Neural progenitor cell (in vitro differentiated cells): ENCODE measurements at regions not wholly inside any gene's neighbourhood (a gene's known extent, or its start where the extent isn't known, plus 50 kb on each side); places are given as distances from the start of the nearest gene placed in this dataset.

Experiments
- DNase-seq: peaks from one replicate; pipeline ENCODE4 v3.0.0-alpha.2; 2016; ENCODE audit warnings: low spot score
- H2AFZ ChIP-seq: fragments of 200-600 bp; sonication (generic); replicated peaks from 2 replicates; pipeline ENCODE4 v1.6.1; 2016; ENCODE audit warnings: antibody characterized with exemption
- H3F3A ChIP-seq: fragments of 200-600 bp; sonication (generic); 2 replicates; pipeline ENCODE4 v1.6.1; 2016; ENCODE audit warnings: antibody characterized with exemption, low read depth
- H3K27ac ChIP-seq: fragments of 200-600 bp; sonication (generic); 2 replicates; pipeline ENCODE4 v1.5.1; 2016; ENCODE audit warnings: mild to moderate bottlenecking
- H3K27me3 ChIP-seq: fragments of 200-600 bp; sonication (generic); 2 replicates; pipeline ENCODE4 v1.6.1; 2016; ENCODE audit warnings: mild to moderate bottlenecking, moderate library complexity
- H3K36me3 ChIP-seq: fragments of 200-600 bp; sonication (generic); 2 replicates; pipeline ENCODE4 v1.5.1; 2016
- H3K4me1 ChIP-seq: fragments of 200-600 bp; sonication (generic); 2 replicates; pipeline ENCODE4 v1.6.1; 2016; ENCODE audit warnings: mixed run types
- H3K4me2 ChIP-seq: fragments of 200-600 bp; sonication (generic); 2 replicates; pipeline ENCODE4 v1.6.1; 2016
- H3K4me3 ChIP-seq: fragments of 200-600 bp; sonication (generic); 2 replicates; pipeline ENCODE4 v1.5.1; 2016
- H3K79me2 ChIP-seq: fragments of 200-600 bp; sonication (generic); 2 replicates; pipeline ENCODE4 v1.6.1; 2016; ENCODE audit warnings: low read depth
- H3K9ac ChIP-seq: fragments of 200-600 bp; sonication (generic); 2 replicates; pipeline ENCODE4 v1.6.1; 2016
- H3K9me3 ChIP-seq: fragments of 200-600 bp; sonication (generic); 2 replicates; pipeline ENCODE4 v1.5.1; 2016; ENCODE audit warnings: low read depth
- H4K20me1 ChIP-seq: fragments of 200-600 bp; sonication (generic); 2 replicates; pipeline ENCODE4 v1.6.1; 2016; ENCODE audit warnings: low read depth
- H3K27ac Mint-ChIP-seq: 3 replicates; pipeline ENCODE4 v1.8.0; 2021; ENCODE audit warnings: mixed read lengths
- H3K27me3 Mint-ChIP-seq: 2 replicates; pipeline ENCODE4 v1.8.0; 2022; ENCODE audit warnings: low read depth, mild to moderate bottlenecking, inconsistent platforms, moderate library complexity, mixed read lengths; ENCODE audit not compliant: insufficient read depth
- H3K36me3 Mint-ChIP-seq: 3 replicates; pipeline ENCODE4 v1.8.0; 2021; ENCODE audit warnings: mixed read lengths
- H3K4me1 Mint-ChIP-seq: 3 replicates; pipeline ENCODE4 v1.8.0; 2021; ENCODE audit warnings: mixed read lengths
- H3K4me3 Mint-ChIP-seq: 3 replicates; pipeline ENCODE4 v1.8.0; 2021; ENCODE audit warnings: mild to moderate bottlenecking, moderate library complexity, mixed read lengths
- H3K9me3 Mint-ChIP-seq: 3 replicates; pipeline ENCODE4 v1.8.0; 2020; ENCODE audit warnings: mixed read lengths
- CTCF ChIP-seq: fragments of 200-600 bp; sonication (generic); IDR thresholded peaks from 2 replicates; pipeline ENCODE4 v1.5.1; 2017; ENCODE audit warnings: antibody characterized with exemption, mild to moderate bottlenecking
- EZH2 ChIP-seq: fragments of 200-600 bp; sonication (generic); IDR thresholded peaks from 2 replicates; pipeline ENCODE4 v1.6.1; 2017; ENCODE audit warnings: antibody characterized with exemption, mild to moderate bottlenecking, moderate library complexity
- EZH2phosphoT487 ChIP-seq: fragments of 200-600 bp; sonication (generic); IDR thresholded peaks from 2 replicates; pipeline ENCODE4 v1.6.1; 2017; ENCODE audit warnings: antibody characterized with exemption

- Histone ChIP-seq H3F3A (peaks cover 5% of the 10 kb centered on the region), H4K20me1 (no peaks in the 10 kb centered on the region), H3K36me3 (no peaks in the 10 kb centered on the region), H3K9me3 (no peaks in the 10 kb centered on the region), H3K79me2 (no peaks in the 10 kb centered on the region), H3K4me3 (no peak overlapping the region), H3K4me1 (peaks cover 15% of the 10 kb centered on the region), H3K27ac (no peak overlapping the region), H3K27me3 (no peaks in the 10 kb centered on the region), H2AFZ (no peak overlapping the region), H3K4me2 (peak overlapping the region; percentile 14), H3K9ac (no peak overlapping the region)
- H3K36me3 Mint-ChIP-seq: no peaks in the 10 kb centered on the region
- no peaks in the 10 kb centered on the region for H3K9me3 Mint-ChIP-seq
- H3K4me1 Mint-ChIP-seq: peaks cover 29% of the 10 kb centered on the region
- H3K27ac Mint-ChIP-seq: peak overlapping the region; percentile 59
- DNase-seq: peak; percentile 56
- TF ChIP-seq EZH2: no peak
- no peak for TF ChIP-seq EZH2phosphoT487
- TF ChIP-seq CTCF: no peak
- H3K27me3 Mint-ChIP-seq: peaks cover 9% of the 10 kb centered on the region
- H3K4me3 Mint-ChIP-seq: no peak overlapping the region
Observed at GRCh38 chr5:141795421-141795820, 82.8 kb downstream of the PCDH1 start.

DNA sequence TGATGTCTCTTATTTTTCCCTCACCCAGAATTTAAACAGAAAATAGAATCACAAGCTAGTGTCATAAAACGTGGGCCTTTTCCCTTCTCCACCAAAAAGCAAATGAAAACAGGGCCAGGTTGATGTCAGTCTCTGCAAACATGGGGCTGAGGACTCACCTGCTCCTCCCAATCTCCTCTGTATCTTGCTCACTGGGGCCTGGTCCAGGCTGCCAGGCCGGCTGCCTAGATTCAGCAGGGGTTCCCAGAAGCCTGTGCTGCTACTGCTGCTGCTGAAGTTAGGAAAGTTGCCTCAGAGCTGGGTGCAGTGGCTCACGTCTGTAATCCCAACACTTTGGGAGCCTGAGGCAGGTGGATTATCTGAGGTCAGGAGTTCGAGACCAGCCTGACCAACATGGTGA lies 84.3 kb downstream of the PCDH1 start:
- no peaks in the 10 kb centered on the region for H3K79me2 ChIP-seq
- H3K4me3 ChIP-seq: no peak overlapping the region
- TF ChIP-seq EZH2phosphoT487: no peak
- no peak for TF ChIP-seq CTCF
- no peak for TF ChIP-seq EZH2
- H3K27me3 ChIP-seq: no peaks in the 10 kb centered on the region
- Mint-ChIP-seq H3K36me3 (no peaks in the 10 kb centered on the region), H3K4me3 (no peak overlapping the region), H3K4me1 (peaks cover 27% of the 10 kb centered on the region), H3K27me3 (peaks cover 8% of the 10 kb centered on the region), H3K27ac (no peak overlapping the region), H3K9me3 (no peaks in the 10 kb centered on the region)
- no peaks in the 10 kb centered on the region for H3K36me3 ChIP-seq
- H4K20me1 ChIP-seq: no peaks in the 10 kb centered on the region
- no peak overlapping the region for H2AFZ ChIP-seq
- H3F3A ChIP-seq: peaks cover 5% of the 10 kb centered on the region
- H3K9me3 ChIP-seq: no peaks in the 10 kb centered on the region
- H3K27ac ChIP-seq: no peak overlapping the region
- H3K4me1 ChIP-seq: peaks cover 15% of the 10 kb centered on the region
- H3K4me2 ChIP-seq: no peak overlapping the region
- no peak for DNase-seq
- no peak overlapping the region for H3K9ac ChIP-seq

- Histone ChIP-seq H3K79me2 (no peaks in the 10 kb centered on the region), H3K36me3 (no peaks in the 10 kb centered on the region), H3K27me3 (no peaks in the 10 kb centered on the region), H3K4me1 (peaks cover 20% of the 10 kb centered on the region), H3K9me3 (no peaks in the 10 kb centered on the region), H3F3A (peaks cover 5% of the 10 kb centered on the region), H3K9ac (no peak overlapping the region), H3K4me2 (no peak overlapping the region), H3K27ac (no peak overlapping the region), H3K4me3 (no peak overlapping the region), H4K20me1 (no peaks in the 10 kb centered on the region), H2AFZ (no peak overlapping the region)
- DNase-seq: no peak
- Mint-ChIP-seq H3K36me3 (no peaks in the 10 kb centered on the region), H3K27ac (no peak overlapping the region), H3K4me3 (no peak overlapping the region), H3K4me1 (peaks cover 27% of the 10 kb centered on the region), H3K27me3 (peaks cover 8% of the 10 kb centered on the region), H3K9me3 (no peaks in the 10 kb centered on the region)
- TF ChIP-seq EZH2phosphoT487 (no peak), CTCF (no peak), EZH2 (no peak)
Observed at GRCh38 chr5:141793403-141793802, 84.8 kb downstream of the PCDH1 start.
